ENCODE measurements at regions not wholly inside any gene's neighbourhood (a gene's known extent, or its start where the extent isn't known, plus 50 kb on each side); places are given as distances from the start of the nearest gene placed in this dataset.

DNA sequence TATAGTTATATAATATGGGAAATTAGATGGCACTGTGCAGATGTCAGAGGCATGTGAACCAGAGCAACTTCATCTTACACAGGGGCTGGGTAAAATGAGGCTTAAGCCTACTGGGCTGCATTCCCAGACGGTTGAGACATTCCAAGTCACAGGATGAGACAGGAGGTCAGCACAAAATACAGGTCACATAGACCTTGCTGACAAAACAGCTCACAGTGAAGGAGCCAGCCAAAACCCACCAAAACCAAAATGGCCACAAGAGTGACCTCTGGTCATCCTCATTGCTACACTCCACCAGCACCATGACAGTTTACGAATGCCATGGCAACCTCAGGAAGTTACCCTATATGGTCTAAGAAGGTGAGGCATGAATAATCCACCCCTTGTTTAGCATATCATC lies 479.4 kb downstream of the TLR4 start:
- no peak for DNase-seq (ENCODE audit: low read depth, low spot score)

DNA sequence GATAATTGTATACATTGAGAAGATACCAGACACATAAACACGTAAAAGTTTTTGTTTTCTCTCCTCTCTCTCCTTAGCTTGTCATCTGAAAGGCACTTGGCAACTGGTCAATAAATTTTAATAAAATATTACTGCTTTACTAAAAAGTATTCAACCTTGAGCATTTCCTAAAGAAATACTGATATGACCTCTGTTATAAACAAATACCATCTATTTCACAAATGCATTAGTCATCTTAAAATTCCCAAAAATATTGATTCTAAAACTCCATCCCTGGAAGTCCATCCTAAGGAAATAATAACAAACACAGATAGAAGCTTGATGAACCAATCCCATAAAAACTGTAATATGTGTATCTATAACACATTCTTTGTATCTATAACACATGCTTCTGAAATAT lies 483.2 kb downstream of the TLR4 start:
- DNase-seq (ENCODE audit: low read depth, low spot score): no peak

DNA sequence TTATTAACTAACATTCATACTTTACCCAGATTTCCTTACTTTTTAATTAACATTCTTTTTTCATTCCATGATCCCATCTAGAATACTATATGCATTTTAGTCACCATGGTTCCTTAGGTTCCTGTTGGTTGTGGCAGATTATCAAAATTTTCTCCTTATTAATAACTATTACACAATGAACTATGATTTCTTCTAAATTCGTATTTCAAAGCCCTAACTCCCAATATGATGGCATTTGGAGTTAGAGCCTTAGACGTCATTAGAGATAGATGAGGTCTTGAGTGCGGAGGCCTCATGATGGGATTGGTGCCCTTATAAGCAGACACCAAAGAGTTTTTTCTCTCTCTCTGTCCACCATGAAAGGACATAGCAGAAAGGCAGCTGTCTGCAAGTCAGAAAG lies 485.4 kb downstream of the TLR4 start:
- DNase-seq (ENCODE audit: low read depth, low spot score): no peak

DNA sequence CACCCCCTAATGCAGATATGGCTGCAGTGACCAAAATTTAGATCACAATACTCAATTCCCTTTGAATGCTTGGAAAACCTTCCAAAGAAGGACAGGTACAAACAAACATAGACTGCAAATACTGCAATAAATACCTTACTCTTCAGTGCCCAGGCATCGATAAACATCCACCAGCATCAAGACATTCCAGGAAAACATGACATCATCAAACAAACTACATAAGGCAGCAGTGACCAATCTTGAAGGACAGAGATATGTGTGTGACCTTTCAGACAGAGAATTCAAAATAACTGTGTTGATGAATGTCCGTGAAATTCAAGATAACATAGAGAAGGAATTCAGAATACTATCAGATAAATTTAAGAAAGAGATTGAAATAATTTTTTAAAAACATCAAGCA lies 488.6 kb downstream of the TLR4 start:
- no peak for DNase-seq (ENCODE audit: low read depth, low spot score)

DNA sequence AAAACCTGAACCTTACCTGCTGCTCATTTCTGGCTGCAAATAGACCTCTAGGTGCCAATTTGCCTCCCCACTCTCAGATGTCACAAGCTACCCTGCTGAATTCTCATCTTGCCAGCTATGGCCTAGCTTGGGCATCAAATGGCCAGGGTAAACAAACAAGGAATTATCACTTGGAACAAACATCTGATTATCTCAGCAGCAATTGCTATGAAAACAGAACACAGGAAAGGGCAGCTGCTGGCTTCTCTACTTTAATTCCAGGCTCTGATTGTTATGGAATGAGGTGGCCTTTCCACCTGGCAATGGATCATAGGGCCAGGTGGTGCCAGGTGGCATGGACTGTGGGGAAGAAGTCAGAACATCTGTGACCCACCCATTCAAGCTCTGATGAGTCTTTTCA lies 505.1 kb downstream of the TLR4 start:
- no peak for DNase-seq (ENCODE audit: low read depth, low spot score)

DNA sequence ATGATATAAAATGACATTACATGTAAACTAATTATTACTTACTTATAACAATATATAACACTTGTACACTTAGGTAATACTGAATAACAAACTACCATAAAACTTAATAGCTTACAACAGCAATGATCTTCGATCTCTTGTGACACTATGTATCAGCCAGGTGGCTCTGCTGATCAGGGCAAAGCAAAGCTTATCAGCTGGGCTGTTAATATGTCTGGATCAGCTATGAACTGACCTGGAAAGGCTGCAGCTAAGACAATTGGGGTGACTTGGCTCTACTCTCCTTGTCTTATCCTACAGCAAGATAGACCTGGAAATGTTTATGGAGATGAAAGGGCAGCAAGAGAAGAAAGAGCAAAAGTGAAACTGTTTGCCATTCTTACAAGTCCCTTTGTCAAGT lies 511.3 kb downstream of the TLR4 start:
- DNase-seq (ENCODE audit: low read depth, low spot score): no peak

DNA sequence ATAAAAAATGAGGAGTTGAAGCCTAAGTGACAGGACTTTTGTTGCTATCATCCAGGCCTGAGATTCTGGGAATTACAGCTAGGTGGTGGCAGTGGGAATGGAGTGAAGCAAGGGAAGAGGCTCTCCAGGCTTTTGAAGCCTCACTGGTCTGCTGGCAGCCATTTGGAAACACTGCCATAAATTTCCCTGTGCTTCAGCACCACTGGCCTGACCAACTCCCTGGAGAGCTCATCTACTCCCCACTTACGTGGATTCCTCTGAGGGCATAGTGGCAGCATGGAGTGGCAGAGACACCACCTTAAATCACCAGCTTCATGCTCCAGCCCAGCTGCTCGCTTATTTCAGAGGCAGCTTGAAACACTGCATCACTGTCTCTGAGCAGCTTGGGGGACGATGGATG lies 518.2 kb downstream of the TLR4 start:
- DNase-seq (ENCODE audit: low read depth, low spot score): no peak

DNA sequence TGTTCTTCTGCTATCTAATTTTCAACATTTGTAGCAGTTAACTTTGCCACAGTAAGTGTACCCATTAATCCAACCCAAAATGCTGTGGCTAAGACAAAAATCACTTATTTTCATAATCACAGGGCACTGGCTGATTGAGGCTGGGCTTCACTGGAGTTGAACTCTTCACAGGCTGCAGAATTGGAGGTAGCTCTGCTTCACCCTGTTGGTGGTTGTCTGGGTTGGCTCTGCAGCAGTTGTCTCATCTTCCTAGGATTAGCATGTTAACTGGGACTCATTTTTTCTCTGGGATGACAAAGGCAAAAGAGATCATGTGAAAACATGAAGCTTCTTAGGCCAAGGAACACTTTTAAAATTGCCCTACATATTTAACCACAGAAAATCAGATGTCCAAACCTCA lies 518.9 kb downstream of the TLR4 start:
- no peak for DNase-seq (ENCODE audit: low read depth, low spot score)

DNA sequence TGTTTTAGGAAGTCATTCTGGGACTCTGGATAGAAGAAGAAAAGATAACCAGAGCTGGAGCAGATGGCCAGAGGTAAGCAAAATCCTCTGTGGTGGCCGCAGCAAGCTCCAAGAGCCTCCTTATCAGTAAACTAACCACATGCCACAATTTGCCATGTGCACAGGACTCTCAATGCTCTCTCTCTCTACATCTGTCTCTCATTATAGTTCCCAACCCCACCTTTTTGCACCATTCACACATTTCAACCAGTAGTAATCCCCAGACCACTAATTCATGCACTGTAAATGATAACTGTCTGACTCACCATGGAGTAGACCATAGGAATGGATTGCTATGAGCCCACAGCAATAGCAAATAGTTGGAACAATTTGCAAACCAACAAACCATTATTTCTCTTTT lies 526.1 kb downstream of the TLR4 start:
- DNase-seq (ENCODE audit: low read depth, low spot score): no peak

DNA sequence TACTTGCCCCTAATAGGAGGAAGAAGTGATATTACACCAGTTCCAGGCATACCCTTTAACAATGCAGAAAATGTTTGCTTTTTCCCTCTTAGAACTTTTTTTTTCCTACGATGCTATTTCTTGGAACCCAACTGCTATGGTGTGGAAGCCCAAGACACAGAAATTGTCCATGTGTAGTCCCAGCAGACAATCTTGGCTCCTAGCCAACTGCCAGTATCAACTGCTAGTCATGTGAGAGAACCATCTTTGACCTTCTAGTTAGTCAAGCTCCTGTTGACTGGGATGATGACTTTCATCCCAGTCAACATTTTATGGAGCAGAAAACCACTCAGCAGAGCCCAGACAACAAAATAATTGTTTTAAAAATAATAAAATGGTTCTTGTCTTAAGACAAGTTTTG lies 532.4 kb downstream of the TLR4 start:
- DNase-seq (ENCODE audit: low read depth, low spot score): no peak

DNA sequence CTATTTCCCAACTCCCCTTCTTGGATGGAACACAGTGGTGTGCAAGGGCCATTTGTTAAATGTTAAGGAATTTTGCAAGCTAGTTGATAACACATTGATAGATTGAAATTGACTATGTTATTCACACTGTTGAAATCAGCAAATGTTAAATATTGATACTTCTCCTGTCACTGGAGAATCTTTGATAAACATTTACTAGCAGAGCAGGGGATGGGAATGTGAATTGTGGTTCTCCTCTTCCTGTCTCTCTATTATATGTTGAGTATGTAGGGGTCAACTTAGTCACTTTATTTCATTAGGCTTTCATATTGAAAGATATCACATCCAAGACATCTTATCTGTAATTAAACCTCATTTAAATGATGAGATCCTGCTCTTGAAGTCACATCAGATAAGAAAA lies 533.9 kb downstream of the TLR4 start:
- DNase-seq (ENCODE audit: low read depth, low spot score): no peak

DNA sequence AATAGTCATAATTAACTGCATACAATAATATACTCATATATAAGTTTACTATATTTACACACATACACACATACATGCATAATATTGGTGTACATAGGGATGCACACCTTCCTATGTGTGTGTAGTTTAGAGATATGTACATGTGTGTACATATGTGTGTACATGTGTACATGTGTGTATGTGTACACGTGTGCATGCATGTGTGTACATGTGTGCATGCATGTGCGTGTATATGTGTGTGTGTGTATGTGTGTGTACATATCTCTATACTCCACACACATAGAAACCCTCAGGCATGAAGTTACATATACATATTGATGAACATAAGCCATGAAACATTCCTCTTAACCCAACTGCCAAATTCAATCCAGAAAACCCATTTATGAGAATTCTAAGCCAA lies 547.8 kb downstream of the TLR4 start:
- no peak for DNase-seq (ENCODE audit: low read depth, low spot score)

DNA sequence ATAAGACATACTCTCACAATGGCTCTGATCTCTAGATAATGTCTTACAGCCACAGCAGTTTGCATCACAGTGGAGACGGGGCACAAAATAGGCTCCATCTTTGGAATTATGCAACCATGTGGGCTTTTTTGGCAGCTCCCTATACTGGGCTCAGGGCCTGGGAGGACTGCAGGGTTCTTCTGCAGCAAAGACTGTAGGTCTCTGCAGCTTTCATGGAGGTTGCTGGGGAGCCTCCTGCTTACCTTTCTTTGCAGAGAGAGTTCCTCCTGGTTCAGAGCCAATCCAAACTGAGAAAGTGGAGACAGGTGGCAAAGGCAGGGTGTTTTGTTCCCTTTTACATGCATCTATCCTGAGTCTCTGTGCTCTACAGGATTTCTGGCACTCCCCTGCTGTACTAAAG lies 558.0 kb downstream of the TLR4 start:
- DNase-seq (ENCODE audit: low read depth, low spot score): no peak

DNA sequence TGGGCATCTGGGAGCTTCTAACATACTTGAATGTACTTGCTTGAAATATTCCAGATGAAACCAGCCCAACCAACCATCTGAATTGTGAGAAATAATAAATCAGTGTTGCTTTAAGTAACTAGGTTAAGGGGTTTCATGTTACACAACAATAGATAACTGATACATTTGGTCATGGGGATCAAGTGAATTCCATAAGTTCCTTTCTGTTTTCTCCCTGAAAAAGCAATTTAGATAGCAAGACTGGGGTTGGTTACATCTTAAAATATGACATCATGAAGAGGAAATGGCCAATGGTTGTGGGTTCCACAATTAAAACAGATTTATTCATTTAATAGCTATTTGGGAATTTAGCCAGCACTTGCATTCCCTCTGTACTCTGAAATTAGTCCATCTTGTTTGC lies 559.7 kb downstream of the TLR4 start:
- no peak for DNase-seq (ENCODE audit: low read depth, low spot score)

DNA sequence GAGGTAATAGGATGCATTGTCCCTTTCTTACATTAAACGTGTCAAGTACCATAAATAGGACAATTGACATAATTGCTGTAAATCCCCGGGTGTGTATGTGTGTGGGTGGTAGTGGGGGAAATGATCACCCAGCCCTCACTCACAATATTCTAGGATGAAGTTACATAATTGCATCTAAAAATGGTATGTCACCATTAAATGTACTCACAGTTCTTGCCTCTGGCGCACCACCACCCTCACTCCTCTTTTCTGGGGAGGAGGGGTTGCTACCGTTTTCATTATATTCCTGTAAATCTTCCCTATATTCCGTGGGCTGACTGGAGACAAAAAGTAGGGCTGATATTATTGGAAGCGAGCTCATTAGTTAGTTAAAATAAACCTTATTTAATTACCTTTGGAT lies 563.8 kb downstream of the TLR4 start:
- DNase-seq (ENCODE audit: low read depth, low spot score): no peak

DNA sequence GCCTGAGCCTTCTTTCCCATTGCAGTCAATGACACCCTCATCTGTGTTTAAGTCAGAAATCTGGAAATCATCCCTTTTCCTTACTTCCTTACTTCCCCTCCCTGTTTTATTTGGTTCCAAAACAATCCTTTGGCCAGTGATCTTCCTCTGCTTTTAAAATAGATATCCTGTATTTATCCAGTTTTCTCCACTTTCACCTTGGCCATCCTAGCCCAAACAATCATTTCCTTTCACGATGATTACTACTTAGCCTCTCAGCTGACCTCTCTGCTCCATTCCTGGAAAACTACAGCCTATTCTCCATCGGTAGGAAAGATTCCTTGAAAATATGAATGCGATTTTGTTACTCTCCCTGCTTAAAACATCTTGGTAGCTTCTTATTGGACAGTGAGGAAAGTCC lies 565.4 kb downstream of the TLR4 start:
- no peak for DNase-seq (ENCODE audit: low read depth, low spot score)

DNA sequence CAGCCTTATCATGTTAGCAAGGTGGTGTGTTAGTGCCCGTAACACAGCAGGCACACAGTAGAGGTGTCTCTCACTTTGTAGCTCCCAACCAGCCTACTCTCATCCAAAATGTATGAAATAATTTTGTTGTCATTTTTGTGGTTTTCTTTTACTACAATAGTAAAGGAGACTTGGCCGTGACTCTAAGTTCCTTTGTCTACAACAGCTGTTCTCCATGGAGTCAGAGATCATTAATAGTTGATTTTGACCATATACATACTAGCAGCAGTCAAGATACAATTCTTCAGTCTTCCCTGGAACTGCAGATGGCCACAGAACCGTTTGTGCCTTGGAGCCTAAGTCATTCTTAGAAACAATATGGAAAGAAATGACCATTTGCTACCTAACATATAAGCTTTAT lies 567.1 kb downstream of the TLR4 start:
- DNase-seq (ENCODE audit: low read depth, low spot score): no peak

DNA sequence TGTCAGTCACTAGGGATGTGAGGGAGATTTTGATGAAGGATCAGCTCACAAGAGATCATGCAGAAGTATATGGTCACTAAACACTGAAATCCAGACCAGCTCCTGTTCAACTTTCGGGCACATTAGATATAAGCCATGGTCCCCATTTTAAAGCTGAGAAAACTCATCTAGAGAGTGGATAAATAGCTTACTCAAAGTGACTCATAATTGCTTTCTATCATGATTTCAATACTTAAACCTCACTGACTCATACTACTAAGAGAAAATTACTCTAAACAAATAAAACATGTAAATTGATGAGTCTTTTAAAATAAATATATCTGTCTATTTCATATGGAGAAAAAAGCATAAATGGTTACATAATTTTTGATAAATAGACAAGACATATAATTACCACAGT lies 567.7 kb downstream of the TLR4 start:
- no peak for DNase-seq (ENCODE audit: low read depth, low spot score)

DNA sequence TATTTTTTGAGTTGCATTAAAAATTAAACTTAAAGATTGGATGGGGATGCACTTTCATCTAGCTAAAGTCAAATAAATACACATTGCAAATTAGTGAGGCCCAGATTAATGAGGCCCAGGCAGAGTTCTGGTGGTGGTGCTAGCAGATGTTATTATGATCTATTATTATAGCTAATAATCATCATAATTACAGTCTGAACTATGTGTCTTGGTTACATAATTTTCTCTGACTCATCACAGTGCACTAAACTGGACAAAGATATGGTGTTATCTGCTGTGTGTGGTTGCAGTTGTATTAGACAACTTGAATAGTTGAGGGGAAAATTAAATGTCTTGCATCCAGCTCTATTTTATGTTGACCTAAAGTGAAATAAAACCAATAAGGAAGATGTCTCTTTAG lies 568.8 kb downstream of the TLR4 start:
- DNase-seq (ENCODE audit: low read depth, low spot score): no peak

DNA sequence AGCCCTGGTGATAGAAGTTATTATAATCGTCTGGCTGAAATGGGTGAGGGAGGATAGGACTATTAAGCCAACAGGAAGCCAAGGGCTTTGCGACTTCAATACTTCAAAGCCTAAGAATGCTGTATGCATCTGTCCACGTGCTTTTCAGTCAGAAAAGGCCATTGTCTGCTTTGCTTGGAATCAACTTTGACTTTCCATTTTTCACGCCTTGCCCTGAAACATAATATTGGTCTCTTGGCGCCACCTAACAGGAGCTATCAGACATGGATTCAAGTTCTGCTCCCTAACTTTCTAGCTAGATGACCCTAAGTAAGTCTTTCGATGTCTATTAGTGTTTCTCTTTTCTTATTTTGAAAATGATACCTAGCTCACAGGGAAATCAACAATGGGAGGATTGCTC lies 572.6 kb downstream of the TLR4 start:
- no peak for DNase-seq (ENCODE audit: low read depth, low spot score)

DNA sequence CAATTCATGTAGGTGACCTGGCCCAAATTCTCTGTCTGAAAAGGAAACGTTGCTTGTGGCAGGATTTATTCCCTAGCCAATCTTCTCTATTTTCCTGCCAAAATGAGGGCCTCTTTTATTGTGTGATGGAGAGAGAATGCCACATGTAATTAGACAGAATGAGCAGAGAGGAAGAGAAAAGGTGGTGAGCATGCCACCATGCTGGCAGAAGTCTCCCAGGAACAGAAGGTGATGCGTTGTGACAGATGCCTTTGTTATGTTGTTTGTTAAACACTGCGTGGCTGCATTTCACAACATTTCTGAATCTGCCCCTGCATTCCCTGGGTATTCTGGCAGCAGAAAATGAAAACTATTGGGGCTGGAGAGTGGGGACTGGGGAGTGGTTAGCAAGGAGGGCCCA lies 577.6 kb downstream of the TLR4 start:
- no peak for DNase-seq (ENCODE audit: low read depth, low spot score)

DNA sequence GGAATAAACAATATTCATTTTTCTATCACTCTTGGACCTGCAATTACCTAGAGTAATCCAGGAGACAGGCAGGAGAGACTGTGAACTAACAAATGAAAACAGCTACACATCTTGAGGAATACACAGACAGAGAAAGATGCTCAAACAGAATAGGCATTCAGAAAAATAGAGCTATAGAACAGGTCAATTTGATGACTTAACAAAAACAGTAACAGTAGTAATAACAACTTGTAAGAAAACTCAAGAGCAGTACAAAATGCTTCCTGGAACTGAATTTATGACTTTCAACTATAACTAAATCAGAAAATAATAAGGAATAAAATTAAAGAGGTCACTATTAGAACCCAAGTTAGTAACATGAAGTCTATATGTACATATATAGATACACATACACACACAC lies 579.3 kb downstream of the TLR4 start:
- DNase-seq (ENCODE audit: low read depth, low spot score): no peak

DNA sequence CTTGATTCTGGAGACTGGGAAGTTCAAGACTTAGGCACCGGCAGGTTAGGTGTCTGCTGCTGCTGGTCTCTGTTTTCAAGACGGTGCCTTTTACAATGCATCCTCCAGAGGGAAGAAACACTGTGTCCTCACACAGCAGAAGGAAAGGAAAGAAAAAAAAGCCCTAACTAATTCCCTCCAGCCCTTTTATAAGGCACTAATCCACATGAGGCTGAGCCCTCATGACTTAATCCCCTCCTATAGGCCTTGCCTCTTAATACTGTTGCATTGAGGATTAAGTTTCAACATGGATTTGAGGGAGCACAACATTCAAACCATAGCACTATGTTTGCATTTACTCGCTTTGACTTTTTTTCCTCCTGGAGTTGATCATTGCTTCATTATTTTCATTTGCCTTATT lies 585.9 kb downstream of the TLR4 start:
- no peak for DNase-seq (ENCODE audit: low read depth, low spot score)

DNA sequence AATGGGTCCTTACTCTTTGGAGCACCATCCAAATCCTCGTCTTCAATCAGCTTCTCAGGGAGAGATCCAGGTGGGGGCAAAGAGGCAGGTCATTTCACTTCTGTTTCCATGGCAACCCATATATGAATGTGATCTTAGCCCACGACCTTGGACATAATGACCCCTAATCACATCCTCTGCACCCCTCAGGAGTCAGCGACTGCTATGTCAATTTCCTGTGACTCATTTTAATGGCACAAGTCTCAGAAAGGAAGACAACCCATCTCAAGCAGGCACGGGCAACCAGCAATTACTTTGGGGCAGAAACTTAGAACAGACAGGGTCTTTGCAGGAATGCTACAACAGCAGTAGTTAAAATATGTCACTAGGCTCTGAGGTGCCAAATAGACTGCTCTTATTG lies 591.2 kb downstream of the TLR4 start:
- DNase-seq (ENCODE audit: low read depth, low spot score): no peak

DNA sequence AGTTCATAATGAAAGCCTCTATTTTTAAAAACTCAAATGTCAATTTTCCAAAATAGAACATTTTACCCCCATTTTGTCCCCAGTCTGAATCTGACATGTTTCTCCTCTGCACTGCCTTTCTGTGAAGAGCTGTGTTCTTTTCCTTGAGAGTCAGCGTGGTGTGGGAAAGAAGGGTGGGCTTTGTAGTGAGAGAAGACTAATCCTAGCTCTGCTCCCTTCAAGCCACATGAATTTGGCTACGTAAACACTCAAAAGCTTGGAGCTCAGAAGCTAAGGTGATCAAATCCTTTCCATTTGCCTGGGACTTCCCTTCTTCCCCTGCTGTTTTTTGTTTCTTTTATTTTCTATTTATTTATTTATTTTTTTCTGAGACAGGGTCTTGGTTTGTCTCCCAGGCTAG lies 598.5 kb downstream of the TLR4 start:
- DNase-seq (ENCODE audit: low read depth, low spot score): no peak

All from smooth muscle cell of the brain vasculature (primary cell).